RWPE1 (cell line): ENCODE measurements at regions not wholly inside any gene's neighbourhood (a gene's known extent, or its start where the extent isn't known, plus 50 kb on each side); places are given as distances from the start of the nearest gene placed in this dataset.
"Not testable (repeated sequence)": the region's sequence is repeated elsewhere in the genome, so short reads cannot be mapped to it uniquely, and the experiment has no call there.

ENCODE experiments used
- CTCF ChIA-PET: fragments of 350-600 bp; sonication (Branson Sonifier 250); formaldehyde crosslinking; extraction: SDS; loops from one replicate; lab custom pipeline; 2021; lab: Yijun Ruan, JAX
- POLR2A ChIA-PET: fragments of 400-600 bp; formaldehyde crosslinking; extraction: SDS; loops from one replicate; lab custom pipeline; 2020; ENCODE audit warnings: antibody characterized with exemption; ENCODE audit not compliant: low non-redundant PET; lab: Yijun Ruan, JAX
- DNase-seq: peaks from one replicate; pipeline ENCODE4 v3.0.0; 2012; ENCODE audit warnings: low spot score
- H3K27ac ChIP-seq: fragments of 450-650 bp; 2 replicates; pipeline ENCODE4 v1.5.1; 2017
- CTCF ChIP-seq: fragments of 450-650 bp; conservative IDR thresholded peaks from 2 replicates; pipeline ENCODE4 v1.5.1; 2017; ENCODE audit warnings: low read depth, mild to moderate bottlenecking

- no peak for DNase-seq
- ChIA-PET POLR2A (no interaction called here), CTCF (no interaction called here)
- H3K27ac ChIP-seq = no peak overlapping the region
- no peak for TF ChIP-seq CTCF
These were observed 58.0 kb upstream of the MBNL1 start for GRCh38 chr3:152210697-152211096.

GRCh38 chr3:152211655-152212054, 57.1 kb upstream of the MBNL1 start:
- DNase-seq = no peak
- CTCF ChIA-PET = interaction anchor here (0.7 kb wide), 1 partner anchor 264 kb away, joined by 5 read pairs; no protein-coding TSS in a partner anchor
- POLR2A ChIA-PET = no interaction called here
- H3K27ac ChIP-seq = no peak overlapping the region
- TF ChIP-seq CTCF = no peak

GRCh38 chr3:152213203-152213602, 55.5 kb upstream of the MBNL1 start:
- ChIA-PET CTCF (interaction anchor here (0.5 kb wide), 1 partner anchor 144 kb away, joined by 3 read pairs; no protein-coding TSS in a partner anchor), POLR2A (no interaction called here)
- DNase-seq = no peak
- no peak overlapping the region for H3K27ac ChIP-seq
- TF ChIP-seq CTCF = no peak

- DNase-seq = no peak
- ChIA-PET CTCF (no interaction called here), POLR2A (no interaction called here)
- no peak overlapping the region for H3K27ac ChIP-seq
- no peak for TF ChIP-seq CTCF
These were observed 54.8 kb upstream of the MBNL1 start for GRCh38 chr3:152213938-152214337.

GRCh38 chr3:152216960-152217865, 51.5 kb upstream of the MBNL1 start:
- POLR2A ChIA-PET, DNase-seq, H3K27ac ChIP-seq: not testable (repeated sequence)
- CTCF ChIA-PET = interaction anchor here (0.6 kb wide), 1 partner anchor 602 kb away, joined by 4 read pairs; no protein-coding TSS in a partner anchor

- no peak for TF ChIP-seq CTCF
- POLR2A ChIA-PET = no interaction called here
- no peak for DNase-seq
- no peak overlapping the region for H3K27ac ChIP-seq
- CTCF ChIA-PET = interaction anchor here (0.6 to 0.7 kb wide), 2 partner anchors 15 to 254 kb away, joined by 3 to 4 read pairs; no protein-coding TSS in a partner anchor
These were observed 50.1 kb upstream of the MBNL1 start for GRCh38 chr3:152218602-152219001.
